Skin of body (tissue), 1 donor: ENCODE measurements at regions not wholly inside any gene's neighbourhood (a gene's known extent, or its start where the extent isn't known, plus 50 kb on each side); places are given as distances from the start of the nearest gene placed in this dataset.
"Not testable (repeated sequence)": the region's sequence is repeated elsewhere in the genome, so short reads cannot be mapped to it uniquely, and the experiment has no call there.

Experiments
- DNase-seq: peaks from one replicate; lab custom pipeline; 2025; lab: John Stamatoyannopoulos, UW

DNA sequence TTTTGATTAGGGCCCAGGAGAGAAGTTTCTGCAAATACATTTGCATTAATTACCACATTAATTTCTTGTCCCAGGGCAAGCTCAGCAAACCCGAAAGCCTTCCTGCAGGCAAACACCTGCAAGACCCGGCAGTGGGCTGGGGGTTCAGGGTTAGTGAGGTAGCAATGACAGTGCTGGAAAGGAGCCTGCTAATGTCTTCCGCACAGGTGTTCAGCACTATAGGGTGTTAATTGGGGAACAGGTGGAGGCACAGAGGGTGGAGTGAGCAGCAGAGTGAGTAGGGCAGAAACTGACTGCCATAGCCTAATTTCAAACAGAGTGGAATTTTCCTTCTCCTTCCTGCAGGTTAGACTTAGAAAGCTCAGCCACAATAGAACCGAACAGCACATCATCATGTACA lies 50.9 kb upstream of the UBASH3B start:
- no peak for DNase-seq

DNA sequence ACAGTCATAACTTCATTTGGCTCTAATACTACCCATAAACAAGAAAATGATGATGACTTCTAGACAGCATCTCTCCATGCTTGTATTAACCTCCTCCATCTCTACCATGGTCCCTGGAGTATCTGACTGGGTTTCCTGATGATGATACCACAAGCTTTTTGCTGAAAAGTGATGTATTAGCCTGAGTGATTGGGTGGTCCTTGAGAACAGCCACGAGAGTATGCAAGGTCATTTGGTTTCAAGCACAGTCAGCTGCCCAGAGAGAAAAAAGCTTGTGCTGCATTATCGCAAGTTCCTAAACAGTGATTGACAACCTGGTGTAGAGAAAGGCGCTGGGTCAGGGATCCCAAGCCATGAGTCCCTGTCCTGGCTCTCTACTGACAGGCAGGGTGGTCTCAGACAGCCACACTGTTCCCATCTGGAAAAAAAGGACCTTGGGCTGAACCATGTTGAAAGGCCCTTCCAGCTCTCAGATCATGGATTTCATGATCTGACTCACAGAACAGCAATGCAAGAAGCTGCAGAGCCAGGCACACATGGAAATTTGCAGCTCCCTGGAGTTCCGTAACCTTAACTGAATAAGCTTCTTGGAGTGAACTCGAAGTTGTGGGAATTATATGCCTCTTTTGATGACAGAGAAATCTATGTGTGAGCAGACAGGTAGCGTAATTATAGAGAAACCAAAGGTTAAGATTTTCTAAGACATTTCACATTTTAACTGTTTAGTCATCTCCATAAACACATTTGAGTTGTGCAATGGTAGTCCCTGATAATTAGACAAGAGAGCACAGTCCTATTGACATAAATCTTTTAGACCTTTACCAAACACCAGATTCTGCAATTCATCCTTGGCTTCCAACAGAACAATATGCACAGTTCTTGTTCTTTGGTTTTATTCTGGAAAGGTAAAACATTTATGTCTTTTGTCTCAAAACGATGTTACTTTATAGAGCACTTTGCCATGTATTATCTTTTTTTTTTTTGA lies 54.1 kb upstream of the UBASH3B start:
- DNase-seq: peak; percentile 71

DNA sequence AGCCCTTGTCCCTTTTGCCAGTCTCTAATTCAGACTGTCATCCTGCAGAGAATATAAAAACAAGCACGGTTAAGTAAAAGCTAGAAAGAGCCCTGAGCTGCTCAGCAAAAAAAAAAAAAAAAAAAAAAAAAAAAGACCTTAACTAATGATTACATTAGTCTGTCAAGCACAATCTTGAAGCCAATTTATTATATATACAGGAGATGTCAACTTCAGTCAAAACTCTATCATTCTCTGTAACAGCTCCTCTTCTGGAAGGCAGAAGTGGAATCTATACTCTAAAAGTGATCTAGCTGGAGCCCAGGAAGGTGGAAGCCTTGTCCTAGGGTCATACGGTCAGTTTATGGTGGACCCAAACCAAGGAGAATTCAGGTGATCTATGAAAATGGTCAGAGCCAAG lies 55.2 kb upstream of the UBASH3B start:
- no peak for DNase-seq

DNA sequence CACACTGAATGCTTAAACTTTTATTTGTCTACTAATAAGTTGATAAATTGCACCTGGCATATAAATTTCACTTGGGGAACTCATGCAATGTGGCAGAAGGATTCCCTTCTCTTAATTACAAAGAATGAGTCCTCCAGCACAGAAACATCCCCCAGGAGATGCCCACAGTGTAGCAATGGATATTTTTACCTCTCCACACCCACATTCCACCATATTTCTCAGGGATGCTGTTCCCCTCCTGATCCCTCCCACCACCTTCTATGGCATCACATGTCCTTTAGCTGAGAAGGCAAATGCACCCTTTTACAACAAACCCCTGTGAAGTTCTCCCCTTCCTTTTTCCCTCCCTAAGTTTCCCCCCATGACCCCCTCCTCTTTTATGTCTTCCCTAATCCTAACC lies 56.1 kb upstream of the UBASH3B start:
- no peak for DNase-seq

DNA sequence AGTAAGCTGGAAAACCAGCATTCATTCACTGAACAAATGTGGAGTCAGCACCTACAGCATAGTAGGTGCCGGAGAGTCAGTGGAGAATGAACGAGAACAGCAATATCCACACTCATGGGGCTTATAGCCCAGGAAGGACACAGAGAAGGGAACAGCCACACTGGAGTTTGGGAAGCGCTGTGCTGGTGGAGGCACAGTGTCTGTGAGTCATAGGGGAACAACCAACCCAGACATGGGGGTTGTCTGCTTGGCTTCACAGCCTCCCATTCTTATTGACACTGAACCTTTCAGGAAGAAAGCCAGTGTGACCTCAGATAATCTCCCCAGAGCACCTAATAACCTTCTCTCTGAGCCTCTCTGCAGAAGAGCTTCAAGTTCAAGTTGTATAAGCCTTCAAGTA lies 56.6 kb upstream of the UBASH3B start:
- DNase-seq: no peak

DNA sequence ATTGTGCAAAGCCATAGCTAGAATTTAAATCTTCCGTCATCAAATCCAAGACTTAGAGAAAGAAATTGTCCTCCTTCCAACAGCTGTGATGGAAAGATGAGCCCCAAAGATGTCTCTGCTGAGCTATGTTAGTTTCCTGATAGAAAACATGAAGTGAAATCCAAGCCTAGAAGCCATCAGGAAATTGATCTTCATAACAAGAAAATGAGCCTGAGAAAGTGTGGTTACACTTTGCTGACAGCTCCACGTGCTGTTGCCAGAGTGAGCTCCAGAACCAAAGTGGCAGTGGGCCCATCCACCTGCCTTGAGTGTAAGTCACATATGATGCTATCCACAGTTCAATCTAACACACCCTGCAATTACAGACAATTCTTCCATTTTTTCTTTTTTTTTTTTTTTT lies 58.0 kb upstream of the UBASH3B start:
- peak; percentile 48 for DNase-seq

DNA sequence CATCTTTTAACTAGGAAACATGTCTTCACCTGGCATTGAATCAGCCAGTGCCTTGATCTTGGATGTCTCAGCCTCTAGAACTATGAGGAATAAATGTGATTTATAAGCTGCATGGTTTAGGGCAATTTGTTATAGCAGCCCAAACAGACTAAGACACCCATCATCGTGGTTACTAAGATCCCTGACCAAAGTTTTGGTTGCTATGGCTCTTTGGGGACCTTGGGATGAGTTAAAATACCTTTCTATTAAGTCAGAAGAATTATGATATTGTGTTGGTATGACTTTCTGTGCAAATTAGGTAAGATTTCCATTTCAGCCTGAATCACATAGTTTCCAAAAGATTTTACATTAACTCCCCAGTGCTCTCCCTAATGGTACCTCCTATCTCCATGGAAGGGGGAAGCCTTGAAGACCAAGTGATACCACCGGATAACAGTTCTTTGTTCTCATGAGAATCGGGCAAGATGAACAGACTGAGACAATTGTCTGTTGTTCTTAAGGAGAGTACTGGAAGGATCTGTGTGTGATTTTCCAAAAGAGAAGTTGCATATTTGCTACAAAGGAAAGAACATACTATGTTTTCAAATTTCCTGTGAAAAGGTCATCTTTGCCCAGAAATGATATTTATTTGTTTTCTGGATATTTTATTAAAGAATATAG lies 60.4 kb upstream of the UBASH3B start:
- DNase-seq: no peak

DNA sequence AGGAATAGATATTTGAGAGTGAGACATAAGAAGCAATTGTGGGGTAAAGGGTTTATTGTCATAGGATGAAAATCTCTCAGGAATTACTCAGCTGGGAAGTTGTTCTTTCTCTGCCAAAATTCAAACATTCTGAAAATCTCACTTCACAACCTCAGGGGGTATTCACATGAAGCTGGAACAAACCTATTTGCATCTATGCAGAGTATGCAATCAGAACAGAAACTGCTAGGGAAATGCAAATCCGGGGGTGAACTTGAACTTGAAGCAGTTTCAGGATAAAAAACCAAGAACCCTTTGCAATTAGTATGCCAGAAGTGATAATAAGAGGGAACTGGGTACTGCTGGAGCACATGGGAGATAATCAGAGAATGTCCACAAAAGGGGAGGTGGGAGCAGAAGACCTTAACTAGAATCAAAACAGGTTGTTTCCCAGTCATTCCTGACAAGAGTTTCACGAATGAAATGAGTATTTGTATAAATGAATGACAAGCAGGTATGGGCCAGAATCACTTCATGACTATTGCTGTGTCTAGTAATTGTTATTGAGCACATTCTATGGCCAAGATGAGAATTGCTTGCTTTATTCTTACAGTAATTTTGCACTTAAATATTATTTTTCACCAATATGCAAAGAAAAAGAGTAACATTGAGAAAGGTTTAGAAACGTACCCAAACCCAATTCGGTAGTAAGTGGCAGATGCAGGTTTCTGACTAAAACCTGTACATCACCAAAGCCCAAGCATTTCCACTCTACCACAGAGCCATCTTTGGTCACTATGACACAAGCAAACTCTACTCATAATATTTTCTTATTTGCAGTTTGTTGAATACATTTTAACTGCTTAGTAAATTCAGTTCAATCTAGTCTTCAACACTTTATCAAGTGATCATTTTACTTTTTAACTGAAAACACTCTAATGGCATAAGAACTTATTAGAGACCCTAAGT lies 61.8 kb upstream of the UBASH3B start:
- no peak for DNase-seq

DNA sequence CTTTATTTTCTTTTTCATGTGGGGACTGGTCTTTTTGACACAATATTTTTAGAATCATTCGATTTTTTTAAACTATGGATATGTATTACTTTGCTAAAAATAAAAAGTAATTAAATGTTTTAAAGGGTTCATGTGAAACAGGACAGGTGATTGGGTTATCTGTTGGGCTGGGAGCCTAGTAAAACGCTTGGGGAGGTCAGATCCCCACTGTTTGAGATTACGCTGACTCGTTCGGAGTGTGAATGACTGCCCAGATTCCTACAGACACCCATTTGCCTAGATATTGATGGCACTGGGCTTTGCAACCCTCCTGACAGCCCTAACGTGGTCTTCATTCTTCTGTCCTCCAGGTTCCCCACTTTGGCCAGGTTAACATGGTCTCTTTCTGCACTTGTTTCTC lies 62.9 kb upstream of the UBASH3B start:
- no peak for DNase-seq

DNA sequence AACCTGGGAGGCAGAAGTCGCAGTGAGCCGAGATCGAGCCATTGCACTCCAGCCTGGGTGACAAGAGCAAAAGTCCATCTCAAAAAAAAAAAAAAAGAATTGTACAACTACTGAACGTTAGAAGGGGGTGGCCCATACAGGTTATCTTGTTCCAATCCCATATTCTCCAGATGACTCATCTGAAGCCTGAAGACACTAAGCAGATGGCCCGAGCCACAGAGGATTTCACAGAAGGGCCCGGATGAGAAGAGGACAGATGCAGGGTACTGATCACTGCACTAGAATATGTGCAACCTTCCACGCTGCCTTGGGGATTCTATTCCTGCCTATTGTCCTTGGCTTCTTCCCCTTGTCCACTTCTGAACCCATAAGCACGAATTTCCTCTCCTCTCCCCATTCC lies 70.9 kb upstream of the UBASH3B start:
- DNase-seq: no peak

DNA sequence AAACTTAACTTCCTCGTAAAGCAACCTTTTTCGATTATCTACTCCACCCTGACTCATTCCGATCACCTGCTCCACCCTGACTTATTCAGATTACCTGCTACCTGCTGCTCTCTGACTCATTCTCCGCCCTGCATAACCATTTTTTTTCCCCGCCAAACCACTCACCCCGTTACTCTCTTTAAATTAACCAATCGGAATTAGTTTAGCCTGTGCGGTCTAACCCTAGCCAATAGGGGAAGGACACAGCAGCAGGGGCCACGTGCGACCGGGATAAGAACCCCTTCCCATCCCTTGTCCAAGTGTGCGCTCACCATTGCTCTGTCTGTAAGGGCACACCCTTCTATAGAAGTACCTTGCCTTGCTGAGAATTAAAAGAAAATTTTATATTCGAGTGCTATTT lies 75.5 kb upstream of the UBASH3B start:
- not testable (repeated sequence) for DNase-seq

DNA sequence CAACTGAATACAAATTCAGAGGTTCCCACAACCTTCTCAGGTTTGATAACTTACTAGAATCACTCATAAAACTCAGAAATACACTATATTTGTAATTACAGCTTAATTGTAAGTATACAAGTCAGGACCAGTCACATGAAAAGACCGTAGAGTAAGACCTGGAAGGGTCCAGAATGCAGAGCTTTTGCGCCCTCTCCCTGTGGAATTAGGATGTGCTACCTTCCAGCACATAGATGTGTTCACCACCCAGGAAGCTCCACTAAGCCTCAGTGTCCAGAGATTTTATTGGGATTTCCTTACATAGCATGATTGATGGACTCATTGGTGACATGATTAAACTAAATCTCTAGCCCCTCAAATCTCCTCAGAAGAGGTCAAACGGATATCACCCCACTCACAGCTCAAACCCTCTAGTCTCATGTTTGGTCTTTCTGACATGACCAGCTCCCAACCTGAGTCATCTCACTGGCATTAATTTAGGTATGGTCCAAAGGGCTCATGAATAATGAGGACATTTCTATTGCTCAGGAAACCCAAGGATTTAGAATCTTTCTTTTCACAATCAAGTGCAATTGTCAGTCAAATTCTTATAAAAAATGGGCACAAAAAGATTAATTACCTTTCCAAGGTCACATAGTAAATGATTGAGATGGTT lies 77.2 kb upstream of the UBASH3B start:
- no peak for DNase-seq

DNA sequence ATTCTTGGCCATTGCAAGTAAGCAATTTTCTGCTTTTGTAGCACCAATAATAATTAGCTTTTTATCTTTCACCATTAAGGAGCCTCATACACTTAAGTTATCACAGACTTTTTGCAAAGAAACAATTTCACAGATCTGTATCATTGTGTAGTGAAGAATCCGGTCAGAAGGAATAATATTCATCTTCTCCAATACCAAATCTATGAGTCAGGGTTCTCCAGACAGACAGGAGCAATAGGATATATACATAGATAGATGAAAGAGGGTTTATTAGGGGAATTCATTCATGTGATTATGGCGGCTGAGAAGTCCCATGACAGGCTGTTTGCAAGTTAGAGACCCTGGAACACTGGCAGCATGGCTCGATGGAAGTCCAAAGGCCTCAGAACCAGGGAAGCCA lies 82.9 kb upstream of the UBASH3B start:
- DNase-seq: no peak

DNA sequence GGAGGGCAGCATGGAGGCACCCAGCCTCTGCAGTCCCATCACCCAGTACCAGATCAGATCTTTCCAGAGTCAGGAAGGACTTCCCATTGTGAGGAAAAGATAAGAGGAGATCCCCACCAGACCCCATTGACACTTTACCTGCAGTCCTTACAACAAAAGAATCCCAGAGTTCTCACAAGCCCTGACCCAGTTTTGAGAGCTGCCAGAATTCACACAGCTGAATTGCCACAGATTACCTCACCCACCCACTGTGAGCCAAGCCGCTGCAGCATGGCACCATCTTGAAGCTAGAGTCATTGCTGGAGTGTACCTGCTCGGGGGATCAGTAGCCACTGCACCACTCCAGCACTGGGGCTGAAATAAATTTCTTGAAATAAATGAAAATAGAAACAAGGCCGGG lies 91.8 kb upstream of the UBASH3B start:
- no peak for DNase-seq

DNA sequence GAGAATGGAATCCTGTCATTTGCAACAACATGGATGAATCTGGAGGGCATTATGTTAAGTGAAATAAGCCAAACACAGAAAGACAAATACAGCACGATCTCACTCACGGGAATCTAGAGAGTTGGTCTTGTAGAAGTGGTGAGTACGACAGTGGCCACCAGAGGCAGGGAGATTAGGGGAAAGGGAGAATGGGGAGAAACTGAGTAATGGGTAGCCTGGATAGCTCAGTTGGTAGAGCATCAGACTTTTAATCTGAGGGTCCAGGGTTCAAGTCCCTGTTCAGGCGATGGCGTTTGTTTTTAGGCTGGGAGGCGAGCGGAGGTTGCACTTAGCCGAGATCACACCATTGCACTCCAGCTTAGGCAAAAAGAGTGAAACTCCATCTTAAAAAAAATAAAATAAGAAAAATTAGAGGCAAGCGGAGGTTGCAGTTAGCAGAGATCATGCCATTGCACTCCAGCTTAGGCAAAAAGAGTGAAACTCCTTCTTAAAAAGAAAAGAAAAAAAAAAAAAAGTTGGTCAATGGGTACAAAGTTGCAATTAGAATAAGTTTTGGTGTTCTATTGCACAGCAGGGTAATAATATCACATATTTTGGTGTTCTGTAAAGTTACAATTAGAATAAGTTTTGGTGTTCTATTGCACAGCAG lies 95.7 kb upstream of the UBASH3B start:
- DNase-seq: no peak

DNA sequence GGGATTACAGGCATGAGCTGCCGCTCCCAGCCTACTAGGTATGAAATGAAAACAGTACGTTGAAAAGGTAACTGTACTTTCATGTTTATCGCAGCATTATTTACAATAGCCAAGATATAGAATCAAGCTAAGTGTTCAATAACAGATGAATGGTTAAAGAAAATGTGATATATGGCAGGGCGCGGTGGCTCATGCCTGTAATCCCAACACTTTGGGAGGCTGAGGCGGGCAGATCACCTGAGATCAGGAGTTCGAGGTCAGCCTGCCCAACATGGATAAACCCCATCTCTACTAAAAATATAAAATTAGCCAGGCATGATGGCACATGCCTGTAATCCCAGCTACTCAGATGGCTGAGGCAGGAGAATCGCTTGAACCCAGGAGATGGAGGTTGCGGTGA lies 96.3 kb upstream of the UBASH3B start:
- not testable (repeated sequence) for DNase-seq

DNA sequence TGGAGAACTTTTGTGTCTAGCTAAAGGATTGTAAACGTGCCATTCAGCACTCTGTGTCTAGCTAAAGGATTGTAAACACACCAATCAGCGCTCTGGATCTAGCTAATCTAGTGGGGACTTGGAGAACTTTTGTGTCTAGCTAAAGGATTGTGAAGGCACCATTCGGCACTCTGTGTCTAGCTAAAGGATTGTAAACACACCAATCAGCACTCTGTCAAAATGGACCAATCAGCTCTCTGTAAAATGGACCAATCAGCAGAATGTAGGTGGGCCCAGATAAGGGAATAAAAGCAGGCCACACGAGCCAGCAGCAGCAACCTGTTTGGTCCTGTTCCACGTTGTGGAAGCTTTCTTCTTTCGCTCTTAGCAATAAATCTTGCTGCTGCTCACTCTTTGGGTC lies 98.4 kb upstream of the UBASH3B start:
- DNase-seq: not testable (repeated sequence)

DNA sequence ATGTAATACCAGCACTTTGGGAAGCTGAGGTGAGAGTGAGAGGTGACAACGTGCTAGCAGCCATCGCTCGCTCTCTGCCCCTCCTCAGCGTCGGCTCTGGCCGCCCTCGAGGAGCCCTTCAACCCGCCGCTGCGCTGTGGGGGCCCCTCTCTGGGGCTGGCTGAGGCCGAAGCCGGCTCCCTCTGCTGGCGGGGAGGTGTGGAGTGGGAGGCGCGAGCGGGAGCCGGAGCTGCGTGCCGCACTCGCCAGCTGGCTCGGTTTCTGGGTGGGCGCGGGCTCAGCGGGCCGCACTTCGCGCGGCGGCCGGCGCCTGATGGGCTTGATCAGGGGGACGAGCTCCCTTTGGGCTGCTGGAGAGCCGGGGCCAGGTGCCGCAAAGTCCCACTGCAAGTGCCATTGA lies 98.9 kb upstream of the UBASH3B start:
- no peak for DNase-seq

DNA sequence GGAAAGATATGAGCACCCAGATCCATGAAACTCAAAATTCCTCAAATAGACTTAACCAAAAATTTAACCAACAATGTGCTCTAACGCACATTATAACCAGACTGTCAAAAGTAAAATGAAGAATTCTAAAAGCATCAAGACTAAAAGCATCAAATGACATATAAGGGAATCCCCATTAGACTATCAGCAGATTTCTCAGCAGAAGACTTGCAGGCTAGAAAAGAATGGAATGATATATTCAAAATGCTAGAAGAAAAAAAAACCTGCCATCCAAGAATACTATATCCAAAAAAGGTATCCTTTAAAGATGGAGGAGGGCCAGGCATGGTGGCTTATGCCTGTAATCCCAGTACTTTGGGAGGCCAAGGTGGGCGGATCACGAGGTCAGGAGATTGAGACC lies 117.5 kb upstream of the UBASH3B start:
- no peak for DNase-seq

DNA sequence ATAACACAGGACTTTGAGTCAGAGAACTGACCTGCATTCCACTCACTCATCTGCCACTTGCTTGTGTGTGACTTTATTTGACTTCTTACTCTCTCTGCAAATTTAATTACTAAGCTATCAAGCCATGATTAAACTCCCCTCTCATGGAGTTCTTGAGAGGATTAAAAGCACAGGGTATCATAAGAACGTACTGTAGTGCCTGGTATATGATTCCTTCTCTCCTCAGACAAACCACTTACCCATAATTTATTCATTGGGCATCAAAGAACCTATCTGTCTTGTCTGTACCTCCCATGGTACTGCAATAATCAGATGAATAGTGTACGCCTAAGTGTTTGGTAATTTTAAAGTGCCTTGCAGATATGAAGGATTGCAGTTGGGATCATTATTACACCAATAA lies 130.6 kb upstream of the UBASH3B start:
- no peak for DNase-seq
